Natural killer cell treated with Interleukin-12 subunit alpha and Interleukin-12 subunit beta and Interleukin-15 and Interleukin-18, amount 100 ng/mL, for 72 hours (primary cell): ENCODE measurements at regions not wholly inside any gene's neighbourhood (a gene's known extent, or its start where the extent isn't known, plus 50 kb on each side); places are given as distances from the start of the nearest gene placed in this dataset.
"Not testable (repeated sequence)": the region's sequence is repeated elsewhere in the genome, so short reads cannot be mapped to it uniquely, and the experiment has no call there.

Experiments
- ATAC-seq, 2 donors: fragments of 150-1000 bp; cut with Tn5 transposase in 1 of 2; sonication (Bioruptor Pico), chemical (Tn5 transposase) in 1 of 2; 2 replicates each; pipeline ENCODE4 v1.10.0; 2021
- DNase-seq: peaks from one replicate; pipeline ENCODE4 v3.0.0; 2022; ENCODE audit warnings: low spot score
- H3K27ac Mint-ChIP-seq, 2 donors: 1 replicate in 1 of 2; 2 replicates in 1 of 2; pipeline ENCODE4 v1.8.0; 2022; ENCODE audit warnings: mixed read lengths in 2 of 2, mild to moderate bottlenecking in 1 of 2, moderate library complexity in 1 of 2
- H3K27me3 Mint-ChIP-seq, 2 donors: 1 replicate in 1 of 2; 2 replicates in 1 of 2; pipeline ENCODE4 v1.8.0; 2022; ENCODE audit warnings: mixed read lengths in 2 of 2
- H3K36me3 Mint-ChIP-seq: one replicate; pipeline ENCODE4 v1.8.0; 2022; ENCODE audit warnings: mixed read lengths
- H3K4me1 Mint-ChIP-seq, 2 donors: 1 replicate in 1 of 2; 2 replicates in 1 of 2; pipeline ENCODE4 v1.8.0; 2022; ENCODE audit warnings: low read depth in 2 of 2, mixed read lengths in 2 of 2, mild to moderate bottlenecking in 1 of 2
- H3K4me3 Mint-ChIP-seq: one replicate; pipeline ENCODE4 v1.8.0; 2022; ENCODE audit warnings: mixed read lengths
- H3K9me3 Mint-ChIP-seq: 2 replicates; pipeline ENCODE4 v1.8.0; 2022; ENCODE audit warnings: mixed read lengths

GRCh38 chr13:112220296-112220875 is 153.4 kb downstream of the SOX1 start:
- no peak for DNase-seq
- no peak for ATAC-seq
- H3K36me3 Mint-ChIP-seq: no peaks in the 10 kb centered on the region
- no peak overlapping the region for H3K27ac Mint-ChIP-seq
- H3K27me3 Mint-ChIP-seq: peaks cover 5 to 7% of the 10 kb centered on the region in 2 donors
- no peak overlapping the region for H3K4me3 Mint-ChIP-seq
- H3K9me3 Mint-ChIP-seq: no peaks in the 10 kb centered on the region
- H3K4me1 Mint-ChIP-seq: no peaks in the 10 kb centered on the region

- no peak overlapping the region for H3K4me3 Mint-ChIP-seq
- H3K27ac Mint-ChIP-seq: no peak overlapping the region
- peaks cover 5 to 7% of the 10 kb centered on the region in 2 donors for H3K27me3 Mint-ChIP-seq
- no peaks in the 10 kb centered on the region for H3K9me3 Mint-ChIP-seq
- no peaks in the 10 kb centered on the region for H3K4me1 Mint-ChIP-seq
- DNase-seq (no peak), ATAC-seq (no peak)
- H3K36me3 Mint-ChIP-seq: no peaks in the 10 kb centered on the region
Measured at GRCh38 chr13:112220925-112221324, 154.0 kb downstream of the SOX1 start.

- DNase-seq (no peak), ATAC-seq (no peak)
- no peaks in the 10 kb centered on the region for H3K9me3 Mint-ChIP-seq
- no peaks in the 10 kb centered on the region for H3K36me3 Mint-ChIP-seq
- H3K27ac Mint-ChIP-seq: no peak overlapping the region
- H3K4me1 Mint-ChIP-seq: no peaks in the 10 kb centered on the region
- H3K4me3 Mint-ChIP-seq: no peak overlapping the region
- H3K27me3 Mint-ChIP-seq: peaks cover 3 to 7% of the 10 kb centered on the region in 2 donors
Measured at GRCh38 chr13:112222971-112223370, 153.2 kb upstream of the SPACA7 start.

DNA sequence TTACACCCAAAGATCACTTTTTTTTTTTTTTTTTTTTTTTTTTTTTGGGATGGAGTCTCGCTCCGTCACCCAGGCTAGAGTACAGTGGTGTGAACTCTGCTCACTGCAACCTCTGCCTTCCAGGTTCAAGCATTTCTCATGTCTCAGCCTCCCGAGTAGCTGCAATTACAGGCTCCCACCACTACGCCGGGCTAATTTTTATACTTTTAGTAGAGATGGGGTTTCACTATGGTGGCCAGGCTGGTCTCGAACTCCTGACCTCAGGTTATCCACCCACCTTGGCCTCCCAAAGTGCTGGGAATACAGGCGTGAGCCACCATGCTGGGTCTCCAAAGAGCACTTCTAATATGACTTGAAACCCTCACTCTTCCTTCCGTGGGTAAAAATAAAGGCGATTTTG is 152.2 kb upstream of the SPACA7 start:
- H3K9me3 Mint-ChIP-seq, H3K4me1 Mint-ChIP-seq, H3K36me3 Mint-ChIP-seq, H3K27ac Mint-ChIP-seq, H3K27me3 Mint-ChIP-seq, DNase-seq, ATAC-seq, H3K4me3 Mint-ChIP-seq: not testable (repeated sequence)

DNA sequence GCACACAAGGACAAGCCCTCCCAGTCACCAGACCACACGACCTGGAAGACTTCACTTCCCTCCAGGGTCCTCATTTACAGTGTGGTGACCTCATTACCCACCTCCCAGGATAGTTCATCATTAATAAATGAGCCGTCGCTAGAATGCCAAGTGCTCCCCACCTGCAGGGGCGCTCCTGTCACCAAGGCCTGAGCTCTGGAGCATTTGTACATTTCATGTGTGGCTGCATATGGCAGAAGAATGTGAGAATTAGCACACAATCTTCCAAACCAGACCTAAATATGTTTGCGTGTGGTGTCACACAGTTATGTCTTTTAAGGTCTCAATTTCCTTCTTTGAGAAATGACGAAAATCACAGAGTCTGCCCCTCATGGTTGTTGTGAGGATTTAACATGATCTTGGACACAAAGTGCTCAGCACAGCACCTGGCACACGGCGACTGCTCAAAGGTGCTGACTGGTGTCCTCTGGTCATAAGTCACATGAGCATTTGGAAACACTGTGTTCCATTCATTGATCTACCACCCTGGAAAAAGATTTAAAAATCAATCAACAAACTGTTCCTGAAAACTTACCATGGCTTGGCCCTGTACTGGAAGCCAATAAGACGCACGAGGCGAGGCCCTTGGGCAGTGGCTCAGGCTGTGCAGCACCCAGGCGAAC is 150.6 kb upstream of the SPACA7 start:
- Mint-ChIP-seq H3K27ac (no peak overlapping the region), H3K9me3 (no peaks in the 10 kb centered on the region), H3K4me3 (no peak overlapping the region), H3K4me1 (no peaks in the 10 kb centered on the region), H3K27me3 (no peaks in the 10 kb centered on the region), H3K36me3 (no peaks in the 10 kb centered on the region)
- no peak for DNase-seq
- ATAC-seq: no peak

GRCh38 chr13:112226320-112227002 is 149.7 kb upstream of the SPACA7 start:
- Mint-ChIP-seq H3K36me3 (no peaks in the 10 kb centered on the region), H3K27me3 (no peaks in the 10 kb centered on the region), H3K4me3 (no peak overlapping the region), H3K4me1 (no peaks in the 10 kb centered on the region), H3K27ac (no peak overlapping the region), H3K9me3 (no peaks in the 10 kb centered on the region)
- DNase-seq: no peak
- no peak for ATAC-seq

- DNase-seq: no peak
- Mint-ChIP-seq H3K4me3 (no peak overlapping the region), H3K9me3 (no peaks in the 10 kb centered on the region), H3K36me3 (no peaks in the 10 kb centered on the region), H3K4me1 (no peaks in the 10 kb centered on the region), H3K27me3 (no peaks in the 10 kb centered on the region), H3K27ac (no peak overlapping the region)
- ATAC-seq: no peak
Measured at GRCh38 chr13:112227031-112227430, 149.1 kb upstream of the SPACA7 start.

DNA sequence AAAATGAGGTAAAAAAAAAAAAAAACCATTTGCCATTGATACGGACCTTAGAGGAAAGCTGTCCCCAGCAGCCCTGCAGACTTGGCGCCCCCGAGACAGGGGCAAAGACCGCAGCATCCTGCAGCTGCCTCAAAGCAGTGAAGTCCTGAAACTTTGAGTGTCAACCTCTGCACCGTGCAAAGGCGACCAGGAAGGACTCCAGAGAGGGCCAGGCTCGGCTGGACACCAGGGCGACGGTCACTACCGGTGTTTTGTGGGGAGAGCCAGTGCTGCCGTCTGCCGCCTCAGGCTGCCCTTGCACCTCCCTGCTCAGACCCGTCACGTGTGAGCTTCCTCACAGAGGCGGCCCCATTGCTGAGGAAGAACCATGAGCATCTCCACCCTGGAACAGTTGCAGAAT is 146.7 kb upstream of the SPACA7 start:
- no peaks in the 10 kb centered on the region for H3K9me3 Mint-ChIP-seq
- no peaks in the 10 kb centered on the region for H3K4me1 Mint-ChIP-seq
- DNase-seq (no peak), ATAC-seq (no peak)
- H3K4me3 Mint-ChIP-seq: no peak overlapping the region
- H3K27me3 Mint-ChIP-seq: peaks cover 0 to 3% of the 10 kb centered on the region in 2 donors
- no peak overlapping the region for H3K27ac Mint-ChIP-seq
- no peaks in the 10 kb centered on the region for H3K36me3 Mint-ChIP-seq

- Mint-ChIP-seq H3K4me1 (no peaks in the 10 kb centered on the region), H3K27me3 (peaks cover 6 to 9% of the 10 kb centered on the region in 2 donors), H3K4me3 (no peak overlapping the region), H3K9me3 (no peaks in the 10 kb centered on the region), H3K27ac (no peak overlapping the region), H3K36me3 (no peaks in the 10 kb centered on the region)
- no peak for DNase-seq
- ATAC-seq: no peak
Measured at GRCh38 chr13:112229992-112230872, 145.9 kb upstream of the SPACA7 start.

DNA sequence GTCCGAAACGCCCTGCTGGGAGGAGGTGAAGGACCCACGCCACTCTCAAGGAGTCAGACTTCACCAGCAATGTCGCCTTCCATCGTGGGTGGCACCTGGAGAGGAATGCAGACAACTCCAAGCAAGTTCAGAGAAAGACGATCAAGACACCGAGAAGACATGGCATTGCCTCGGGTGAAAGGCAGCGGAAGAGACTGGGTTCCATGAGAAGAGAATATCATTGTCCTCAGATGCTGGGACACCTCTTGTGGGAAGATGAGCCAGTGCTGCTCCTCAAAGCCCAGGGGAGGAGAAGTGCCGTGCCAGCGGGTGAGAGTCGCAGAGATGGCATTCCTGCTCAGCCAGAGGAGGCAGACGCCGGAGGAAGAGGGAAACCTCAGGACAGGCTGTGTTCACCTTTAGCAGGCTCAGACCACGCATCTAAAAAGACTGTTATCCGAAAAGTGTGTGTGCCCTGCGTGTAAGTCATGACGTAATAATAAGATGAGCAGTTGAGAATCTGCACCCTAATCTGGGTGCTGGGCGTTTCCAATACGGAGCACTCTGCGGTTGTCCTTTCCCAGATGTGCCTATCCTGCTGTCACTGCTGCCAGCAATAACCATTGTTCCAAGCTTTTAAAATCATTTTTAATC is 144.6 kb upstream of the SPACA7 start:
- no peaks in the 10 kb centered on the region for H3K9me3 Mint-ChIP-seq
- no peaks in the 10 kb centered on the region for H3K4me1 Mint-ChIP-seq
- peaks cover 8 to 9% of the 10 kb centered on the region in 2 donors for H3K27me3 Mint-ChIP-seq

DNA sequence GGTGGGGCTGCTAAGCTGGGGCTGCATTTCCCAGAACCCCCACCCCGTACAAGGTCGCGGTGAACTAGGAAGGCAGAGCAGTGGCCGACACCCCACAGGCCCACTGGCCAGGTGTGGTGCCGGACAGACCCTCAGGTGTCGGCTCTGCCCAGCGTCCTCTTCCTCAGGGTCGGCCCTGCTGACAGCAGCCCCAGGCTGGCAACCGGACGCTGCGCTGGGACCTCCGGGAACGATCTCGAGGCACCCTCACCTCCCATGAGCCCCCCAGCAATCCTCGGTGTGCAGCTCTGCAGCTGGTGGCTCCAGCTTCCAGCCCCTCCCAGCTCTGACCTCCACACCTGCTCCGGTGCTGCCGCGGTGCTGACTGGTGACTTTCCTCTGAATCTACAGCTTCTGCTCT is 142.9 kb upstream of the SPACA7 start:
- DNase-seq: no peak
- H3K27me3 Mint-ChIP-seq: peaks cover 8 to 9% of the 10 kb centered on the region in 2 donors
- H3K4me3 Mint-ChIP-seq: no peak overlapping the region
- no peaks in the 10 kb centered on the region for H3K4me1 Mint-ChIP-seq
- H3K36me3 Mint-ChIP-seq: no peaks in the 10 kb centered on the region
- no peak overlapping the region for H3K27ac Mint-ChIP-seq
- no peak for ATAC-seq
- no peaks in the 10 kb centered on the region for H3K9me3 Mint-ChIP-seq

More for the DNA sequence above, 144.6 kb upstream of the SPACA7 start:
- Mint-ChIP-seq H3K27ac (no peak overlapping the region), H3K4me3 (no peak overlapping the region), H3K36me3 (no peaks in the 10 kb centered on the region)
- ATAC-seq (no peak), DNase-seq (no peak)

DNA sequence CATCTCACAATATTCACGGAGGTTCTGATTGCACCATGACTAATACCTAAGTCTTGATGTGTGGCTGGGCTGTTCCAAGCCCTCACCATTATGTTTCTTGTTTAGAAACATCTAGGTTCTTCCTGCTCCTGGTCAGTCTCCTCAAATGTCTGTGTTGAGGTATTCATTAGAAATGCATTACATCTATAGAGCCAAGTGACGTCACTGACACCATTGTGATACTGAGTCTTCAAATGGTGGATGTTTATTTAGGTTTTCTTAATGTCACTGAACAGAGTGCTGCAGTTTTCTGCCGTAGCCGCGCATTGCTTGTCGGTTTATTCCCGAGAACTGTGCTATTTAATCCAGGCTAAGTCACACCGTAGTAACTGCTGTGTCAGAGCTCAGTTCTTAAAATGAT is 142.4 kb upstream of the SPACA7 start:
- Mint-ChIP-seq H3K27me3 (peaks cover 8 to 9% of the 10 kb centered on the region in 2 donors), H3K36me3 (no peaks in the 10 kb centered on the region), H3K9me3 (no peaks in the 10 kb centered on the region), H3K4me3 (no peak overlapping the region), H3K27ac (no peak overlapping the region), H3K4me1 (no peaks in the 10 kb centered on the region)
- ATAC-seq (no peak), DNase-seq (no peak)

DNA sequence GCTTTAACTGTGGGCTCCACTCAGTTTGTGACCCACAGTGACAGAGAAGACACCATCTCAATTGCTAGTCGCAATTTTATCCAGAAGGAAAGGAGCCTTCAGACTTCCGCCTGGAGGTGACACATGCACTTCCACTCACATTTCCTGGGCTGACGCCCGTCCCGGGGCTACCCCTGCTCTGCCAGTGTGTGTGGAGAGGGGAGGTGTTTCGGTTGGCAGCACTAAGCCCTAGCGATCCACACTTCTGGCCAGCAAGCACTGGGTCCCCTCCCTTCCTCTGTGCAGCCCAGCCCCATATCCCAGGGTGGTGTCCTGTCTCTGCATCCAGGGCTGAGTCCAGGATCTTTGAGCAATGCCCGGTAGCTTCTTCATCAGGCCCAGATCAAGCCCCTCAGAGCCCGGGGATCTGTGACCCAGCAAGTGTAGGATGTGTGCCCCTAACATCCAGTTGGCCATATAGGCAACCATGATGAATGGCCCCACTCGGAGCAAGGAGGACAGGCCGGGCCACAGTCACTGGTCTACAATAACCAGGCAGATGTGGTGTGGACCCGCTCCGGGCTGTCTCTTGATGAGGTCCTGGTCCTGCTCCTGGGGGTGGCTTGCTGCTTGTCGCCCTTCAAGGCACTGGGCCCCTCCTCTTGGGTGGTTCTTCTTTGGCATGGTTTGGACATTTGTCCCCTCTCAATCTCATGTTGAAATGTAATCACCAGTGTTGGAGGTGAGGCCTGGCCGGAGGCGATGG is 141.9 kb upstream of the SPACA7 start:
- Mint-ChIP-seq H3K27me3 (peaks cover 8 to 9% of the 10 kb centered on the region in 2 donors), H3K4me3 (no peak overlapping the region), H3K9me3 (no peaks in the 10 kb centered on the region), H3K36me3 (no peaks in the 10 kb centered on the region), H3K4me1 (no peaks in the 10 kb centered on the region), H3K27ac (no peak overlapping the region)
- ATAC-seq (no peak), DNase-seq (no peak)
